Activated naive CD8-positive, alpha-beta T cell treated with anti-CD3 and anti-CD28 coated beads, Interleukin-2, amount 10 ng/mL, durations not matched to agents 7 days and 5 days (primary cell): ENCODE measurements at regions not wholly inside any gene's neighbourhood (a gene's known extent, or its start where the extent isn't known, plus 50 kb on each side); places are given as distances from the start of the nearest gene placed in this dataset.

Experiments used
- ATAC-seq: fragments of 150-1000 bp; cut with Tn5 transposase; one replicate; pipeline ENCODE4 v1.10.0; 2021; ENCODE audit warnings: low read depth, moderate library complexity
- POLR2A ChIA-PET: fragments of 350-600 bp; sonication (Branson Sonifier 250); formaldehyde crosslinking; loops from one replicate; lab custom pipeline; 2021; ENCODE audit warnings: antibody characterized with exemption; lab: Charles Lee
- DNase-seq: peaks from one replicate; pipeline ENCODE4 v3.0.0; 2021
- H3K27ac Mint-ChIP-seq: one replicate; pipeline ENCODE4 v1.8.0; 2022; ENCODE audit warnings: mild to moderate bottlenecking, mixed read lengths
- H3K27me3 Mint-ChIP-seq: one replicate; pipeline ENCODE4 v1.8.0; 2022; ENCODE audit warnings: mild to moderate bottlenecking, moderate library complexity, mixed read lengths
- H3K36me3 Mint-ChIP-seq: one replicate; pipeline ENCODE4 v1.8.0; 2021; ENCODE audit warnings: mild to moderate bottlenecking, mixed read lengths
- H3K4me1 Mint-ChIP-seq: one replicate; pipeline ENCODE4 v1.8.0; 2021; ENCODE audit warnings: mixed read lengths
- H3K4me3 Mint-ChIP-seq: one replicate; pipeline ENCODE4 v1.8.0; 2022; ENCODE audit warnings: mild to moderate bottlenecking, moderate library complexity, mixed read lengths
- H3K9me3 Mint-ChIP-seq: one replicate; pipeline ENCODE4 v1.8.0; 2021; ENCODE audit warnings: mixed read lengths

GRCh38 chr10:123603130-123603529 is 63.0 kb upstream of the GPR26 start:
- Mint-ChIP-seq H3K4me3 (no peak overlapping the region), H3K9me3 (no peaks in the 10 kb centered on the region), H3K36me3 (no peaks in the 10 kb centered on the region), H3K27ac (no peak overlapping the region), H3K27me3 (no peaks in the 10 kb centered on the region), H3K4me1 (no peaks in the 10 kb centered on the region)
- POLR2A ChIA-PET: no interaction called here
- ATAC-seq (no peak), DNase-seq (no peak)

GRCh38 chr10:123604506-123604905 is 61.6 kb upstream of the GPR26 start:
- no peak overlapping the region for H3K27ac Mint-ChIP-seq
- no peaks in the 10 kb centered on the region for H3K4me1 Mint-ChIP-seq
- H3K4me3 Mint-ChIP-seq: no peak overlapping the region
- no peaks in the 10 kb centered on the region for H3K27me3 Mint-ChIP-seq
- no peaks in the 10 kb centered on the region for H3K9me3 Mint-ChIP-seq
- no peak for DNase-seq
- ATAC-seq: no peak
- POLR2A ChIA-PET: no interaction called here
- H3K36me3 Mint-ChIP-seq: no peaks in the 10 kb centered on the region

DNA sequence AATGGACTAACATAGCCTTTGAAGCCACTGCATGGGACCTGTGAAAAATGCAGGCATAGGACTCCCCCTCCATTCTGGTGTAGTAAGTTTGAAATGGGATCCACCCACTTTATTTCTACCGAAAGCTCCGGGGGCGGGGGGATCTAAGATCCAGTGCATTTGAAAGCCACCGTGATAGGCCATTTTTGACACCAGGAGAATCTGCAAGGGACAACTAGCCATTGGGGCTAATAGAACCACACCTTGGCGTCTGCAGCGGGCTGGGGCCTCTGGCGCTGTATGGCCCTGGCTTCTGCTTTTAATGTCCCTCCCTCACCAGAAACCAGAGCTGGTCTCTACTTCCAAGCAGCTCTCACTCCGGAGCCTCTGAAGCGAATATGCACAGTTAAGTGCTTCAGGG is 60.1 kb upstream of the GPR26 start:
- Mint-ChIP-seq H3K27ac (no peak overlapping the region), H3K27me3 (no peaks in the 10 kb centered on the region), H3K9me3 (no peaks in the 10 kb centered on the region), H3K36me3 (no peaks in the 10 kb centered on the region), H3K4me3 (no peak overlapping the region), H3K4me1 (no peaks in the 10 kb centered on the region)
- no peak for ATAC-seq
- no peak for DNase-seq
- POLR2A ChIA-PET: no interaction called here

DNA sequence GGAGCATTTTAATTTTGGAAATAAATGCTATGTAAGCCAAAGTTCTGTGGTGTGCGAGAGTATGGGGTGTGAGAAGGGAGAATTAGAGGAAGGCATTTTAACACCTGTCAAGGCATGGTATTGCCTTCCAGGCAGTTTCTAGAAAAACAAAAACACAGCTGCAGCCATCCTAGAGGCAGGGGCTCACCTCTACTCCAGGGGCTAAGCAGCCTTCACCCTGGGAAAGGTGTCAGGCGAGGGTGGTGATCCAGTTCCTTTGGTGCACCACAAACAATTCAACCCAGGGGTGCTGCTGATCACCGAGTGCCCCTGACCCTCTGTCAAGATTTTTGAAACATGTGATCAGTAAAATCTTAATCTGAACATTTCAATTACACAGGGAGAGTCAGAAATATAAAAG is 59.2 kb upstream of the GPR26 start:
- H3K36me3 Mint-ChIP-seq: no peaks in the 10 kb centered on the region
- no peak overlapping the region for H3K27ac Mint-ChIP-seq
- peaks cover 2% of the 10 kb centered on the region for H3K9me3 Mint-ChIP-seq
- no peak overlapping the region for H3K4me3 Mint-ChIP-seq
- POLR2A ChIA-PET: no interaction called here
- H3K27me3 Mint-ChIP-seq: no peaks in the 10 kb centered on the region
- no peak for DNase-seq
- ATAC-seq: no peak
- no peaks in the 10 kb centered on the region for H3K4me1 Mint-ChIP-seq

GRCh38 chr10:123607386-123607785 is 58.8 kb upstream of the GPR26 start:
- no peak overlapping the region for H3K4me3 Mint-ChIP-seq
- H3K36me3 Mint-ChIP-seq: no peaks in the 10 kb centered on the region
- peaks cover 2% of the 10 kb centered on the region for H3K9me3 Mint-ChIP-seq
- POLR2A ChIA-PET: no interaction called here
- H3K27me3 Mint-ChIP-seq: no peaks in the 10 kb centered on the region
- no peak overlapping the region for H3K27ac Mint-ChIP-seq
- no peaks in the 10 kb centered on the region for H3K4me1 Mint-ChIP-seq
- ATAC-seq (no peak), DNase-seq (no peak)

GRCh38 chr10:123608047-123608446 is 58.1 kb upstream of the GPR26 start:
- Mint-ChIP-seq H3K36me3 (no peaks in the 10 kb centered on the region), H3K9me3 (peaks cover 2% of the 10 kb centered on the region), H3K27ac (no peak overlapping the region), H3K4me3 (no peak overlapping the region), H3K4me1 (no peaks in the 10 kb centered on the region), H3K27me3 (no peaks in the 10 kb centered on the region)
- POLR2A ChIA-PET: no interaction called here
- ATAC-seq (no peak), DNase-seq (no peak)

DNA sequence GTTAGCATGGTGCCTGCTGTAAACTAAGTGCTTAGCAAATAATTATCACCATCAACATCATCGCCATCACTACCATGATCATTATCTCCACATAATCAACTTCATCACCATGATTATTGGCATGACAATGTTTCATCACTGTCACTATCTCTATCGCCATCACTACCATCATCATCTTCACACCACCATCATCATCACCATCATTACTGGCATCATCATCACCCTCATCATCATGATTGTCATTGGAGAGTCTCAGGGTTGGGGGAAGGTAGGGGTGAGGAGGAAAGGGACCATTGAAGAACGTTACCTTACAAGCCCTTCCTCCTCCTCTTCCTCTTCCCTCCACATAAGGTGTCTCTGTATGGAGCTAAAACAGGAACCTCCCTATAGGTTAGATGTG is 54.9 kb upstream of the GPR26 start:
- ATAC-seq: no peak
- H3K4me1 Mint-ChIP-seq: no peaks in the 10 kb centered on the region
- DNase-seq: no peak
- H3K4me3 Mint-ChIP-seq: no peak overlapping the region
- no peak overlapping the region for H3K27ac Mint-ChIP-seq
- POLR2A ChIA-PET: no interaction called here
- peaks cover 2% of the 10 kb centered on the region for H3K9me3 Mint-ChIP-seq
- no peaks in the 10 kb centered on the region for H3K27me3 Mint-ChIP-seq
- no peaks in the 10 kb centered on the region for H3K36me3 Mint-ChIP-seq

- H3K27me3 Mint-ChIP-seq: no peaks in the 10 kb centered on the region
- DNase-seq (no peak), ATAC-seq (no peak)
- no peak overlapping the region for H3K4me3 Mint-ChIP-seq
- no peaks in the 10 kb centered on the region for H3K4me1 Mint-ChIP-seq
- no peak overlapping the region for H3K27ac Mint-ChIP-seq
- POLR2A ChIA-PET: no interaction called here
- peaks cover 2% of the 10 kb centered on the region for H3K9me3 Mint-ChIP-seq
- no peaks in the 10 kb centered on the region for H3K36me3 Mint-ChIP-seq
Measured at GRCh38 chr10:123611876-123612275, 54.3 kb upstream of the GPR26 start.

DNA sequence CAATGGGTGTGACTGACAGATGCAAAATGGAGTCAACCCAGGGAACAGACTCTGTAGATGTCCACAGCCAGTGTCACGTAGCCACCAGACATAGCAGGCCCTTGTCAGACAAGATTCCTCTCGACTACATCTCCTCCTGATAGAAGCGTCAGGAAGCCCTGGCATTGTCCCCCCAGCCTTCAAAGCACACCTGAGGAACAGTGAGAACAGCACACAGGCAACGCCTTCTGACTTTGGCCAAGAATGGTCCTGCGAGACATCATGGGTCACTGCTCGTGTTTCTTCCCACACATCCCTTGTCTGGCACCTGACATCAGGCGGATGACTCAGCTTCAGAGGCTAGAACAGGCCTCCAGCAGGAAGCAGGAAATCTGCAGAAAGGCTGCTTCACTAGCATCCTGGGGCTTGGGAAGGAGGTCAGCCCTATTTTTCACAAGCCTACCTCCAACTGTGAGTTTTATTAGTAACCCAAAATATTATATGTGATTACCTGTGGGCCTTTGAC is 52.8 kb upstream of the GPR26 start:
- no peak for DNase-seq
- ATAC-seq: no peak
- Mint-ChIP-seq H3K4me1 (no peaks in the 10 kb centered on the region), H3K9me3 (peaks cover 2% of the 10 kb centered on the region), H3K27me3 (no peaks in the 10 kb centered on the region), H3K4me3 (no peak overlapping the region), H3K36me3 (no peaks in the 10 kb centered on the region), H3K27ac (no peak overlapping the region)
- POLR2A ChIA-PET: no interaction called here

DNA sequence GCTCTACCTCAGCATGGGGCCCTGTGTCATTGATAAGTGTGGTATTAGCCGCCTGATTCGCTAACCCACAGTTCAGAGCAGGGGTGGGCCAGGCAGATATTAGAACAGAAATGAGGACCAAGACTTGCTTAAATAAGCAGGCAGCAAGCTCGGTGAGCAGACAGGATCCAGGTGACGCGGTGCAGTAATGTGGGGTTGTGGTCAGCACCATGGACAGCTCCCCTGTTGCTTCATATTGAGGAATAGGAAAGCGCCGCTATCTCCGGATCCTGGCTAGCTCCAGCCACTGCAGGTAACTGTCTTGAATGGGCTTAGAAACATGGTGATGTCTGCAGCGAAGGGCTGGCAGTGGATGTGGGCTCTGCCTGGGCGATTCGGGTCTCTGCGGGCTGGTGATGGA is 51.3 kb upstream of the GPR26 start:
- ATAC-seq: no peak

More for the DNA sequence above, 51.3 kb upstream of the GPR26 start:
- Mint-ChIP-seq H3K9me3 (peaks cover 2% of the 10 kb centered on the region), H3K4me3 (no peak overlapping the region), H3K36me3 (no peaks in the 10 kb centered on the region), H3K27ac (no peak overlapping the region), H3K4me1 (no peaks in the 10 kb centered on the region), H3K27me3 (no peaks in the 10 kb centered on the region)
- DNase-seq: peak; percentile 60
- POLR2A ChIA-PET: no interaction called here
